ENCODE measurements at regions not wholly inside any gene's neighbourhood (a gene's known extent, or its start where the extent isn't known, plus 50 kb on each side); places are given as distances from the start of the nearest gene placed in this dataset.
"Not testable (repeated sequence)": the region's sequence is repeated elsewhere in the genome, so short reads cannot be mapped to it uniquely, and the experiment has no call there.

GRCh38 chr2:58770846-58771245, 529.7 kb upstream of the FANCL start:
- no peak for DNase-seq

DNA sequence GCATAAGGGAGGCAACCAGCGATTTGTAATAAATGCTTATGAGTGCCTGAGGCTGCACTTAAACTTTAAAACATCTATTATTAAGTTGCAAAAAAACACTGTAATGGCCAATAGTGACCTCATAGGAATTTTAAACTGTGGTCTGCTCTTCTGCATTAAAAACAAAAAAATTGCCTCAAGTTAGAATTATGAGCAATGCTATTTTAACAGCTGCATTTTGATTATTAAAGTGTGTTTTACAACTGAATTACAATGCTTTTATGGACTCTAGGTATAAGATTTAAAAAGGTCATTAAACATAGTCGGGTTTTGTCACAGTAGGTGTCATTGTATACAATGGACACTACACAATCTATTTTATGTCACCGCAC, 528.7 kb upstream of the FANCL start:
- DNase-seq = no peak

DNA sequence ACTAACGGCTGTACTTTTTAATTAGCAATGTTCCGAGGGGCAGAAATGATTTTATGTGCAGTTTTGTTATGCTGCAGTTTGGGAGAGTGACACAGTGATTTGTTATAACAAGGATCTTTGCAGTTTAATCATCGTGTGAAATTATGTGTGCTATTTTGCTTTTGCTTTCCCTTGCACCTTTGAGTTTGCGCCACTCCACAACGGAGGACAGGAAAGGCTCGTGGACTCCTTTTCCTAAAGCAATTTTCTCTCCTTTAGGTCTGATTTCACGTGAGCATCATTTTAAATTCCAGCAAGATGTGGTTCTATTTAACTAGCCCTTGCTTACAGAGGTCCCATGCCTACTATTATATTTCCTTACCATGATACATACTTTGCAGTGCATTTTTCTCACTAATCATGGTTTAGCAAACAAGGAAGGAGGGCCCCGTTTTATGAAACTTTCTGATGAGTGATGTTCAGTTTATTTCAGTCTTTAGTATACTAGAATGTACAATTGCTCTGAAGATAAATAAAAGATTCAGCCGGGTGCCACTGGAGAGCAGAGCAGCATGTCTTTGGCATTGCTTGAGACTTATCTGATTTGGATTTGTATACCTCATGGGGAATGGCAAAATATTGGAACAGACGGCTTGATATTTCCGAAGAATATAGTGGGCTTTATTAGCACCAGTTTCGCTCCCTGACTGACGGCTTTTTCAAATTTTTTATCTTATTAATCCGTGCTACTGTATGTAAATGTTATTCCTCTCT, 528.2 kb upstream of the FANCL start:
- no peak for DNase-seq

GRCh38 chr2:58768715-58769080, 527.6 kb upstream of the FANCL start:
- DNase-seq = no peak

GRCh38 chr2:58767828-58768714, 526.9 kb upstream of the FANCL start:
- no peak for DNase-seq

DNA sequence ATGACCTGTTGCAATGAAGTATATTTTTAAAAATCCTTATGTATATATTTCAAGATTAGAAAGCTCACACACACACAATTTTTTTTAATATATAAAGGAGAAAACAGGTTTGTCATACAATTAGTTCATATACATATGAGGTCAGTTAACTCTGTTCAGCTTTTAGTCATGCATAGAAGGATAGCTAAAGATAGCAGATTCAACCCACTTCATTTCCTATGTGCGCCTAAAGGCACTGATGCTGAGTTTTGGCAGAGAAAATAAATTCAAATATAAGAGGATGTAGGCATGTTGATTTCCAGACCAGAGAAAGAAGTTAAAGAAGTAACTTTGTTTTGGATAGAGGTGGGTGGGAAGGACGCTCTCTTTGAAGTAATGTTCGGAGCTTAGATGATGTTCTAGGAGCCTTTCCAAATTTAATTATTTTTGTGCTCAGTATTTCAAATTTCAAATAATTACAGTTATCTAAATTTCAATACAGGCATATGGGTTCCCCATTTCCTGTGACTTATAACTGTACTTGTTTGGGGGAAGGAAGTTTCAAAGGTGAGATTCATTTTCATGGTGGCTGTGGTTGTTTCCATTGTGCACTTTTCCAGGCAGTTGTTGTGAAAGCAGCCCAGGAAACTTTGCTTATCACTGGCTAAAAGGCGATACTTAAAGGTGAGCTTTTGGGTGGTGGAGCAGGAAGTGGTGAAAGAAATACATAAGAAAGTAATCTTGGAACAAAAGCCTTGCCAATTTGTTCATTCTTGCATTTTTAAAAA, 523.4 kb upstream of the FANCL start:
- no peak for DNase-seq

DNA sequence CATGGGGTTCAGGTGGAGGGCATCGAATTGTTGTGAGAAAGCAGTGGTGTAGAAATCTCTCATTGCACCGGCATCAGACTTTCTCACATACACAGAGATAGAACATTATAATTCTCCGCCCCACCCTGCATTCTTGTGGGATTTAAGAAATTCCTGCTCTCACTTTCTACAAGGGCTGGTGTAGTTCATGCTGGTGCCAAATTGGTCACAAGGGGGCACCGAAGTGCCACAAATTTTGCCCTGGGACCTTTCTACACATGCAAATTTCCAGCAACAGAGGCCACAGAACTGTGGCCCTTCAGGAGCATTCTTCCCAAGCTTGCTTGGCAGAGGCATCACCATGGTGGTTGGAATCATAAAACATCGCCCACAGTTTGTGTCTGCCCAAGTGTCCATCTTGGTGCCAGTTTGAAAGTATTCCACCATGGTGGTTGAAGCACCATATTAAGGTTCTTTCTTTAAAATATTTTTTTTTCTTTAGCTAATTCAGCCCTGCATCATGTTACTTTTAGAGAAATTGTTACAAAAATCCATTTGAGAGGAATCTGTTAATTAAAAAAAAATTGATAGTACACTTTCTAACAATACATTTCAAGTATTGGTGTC, 521.2 kb upstream of the FANCL start:
- DNase-seq = peak in 1 of 2 donors; percentile 17

- DNase-seq = no peak
Observed at GRCh38 chr2:58757971-58758370, 516.8 kb upstream of the FANCL start.

DNA sequence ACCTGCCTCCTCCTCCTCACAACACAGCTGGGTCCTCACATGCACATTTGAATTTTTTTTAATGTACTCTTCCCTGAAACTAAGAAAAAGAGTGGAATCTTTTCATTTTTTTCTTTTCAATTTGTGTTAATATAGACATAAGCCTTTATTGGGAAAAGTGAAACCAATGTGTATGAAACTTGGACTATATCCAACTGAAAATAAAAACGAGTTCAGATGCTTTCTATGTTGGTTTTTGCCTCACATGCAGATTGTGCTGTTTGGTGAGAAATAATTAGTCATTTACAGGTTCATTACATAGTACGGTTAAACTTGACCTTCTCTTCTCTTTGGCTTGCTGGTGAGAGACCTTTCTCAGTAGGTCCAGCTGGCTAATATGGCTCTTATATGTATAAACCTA, 515.2 kb upstream of the FANCL start:
- DNase-seq = no peak

DNA sequence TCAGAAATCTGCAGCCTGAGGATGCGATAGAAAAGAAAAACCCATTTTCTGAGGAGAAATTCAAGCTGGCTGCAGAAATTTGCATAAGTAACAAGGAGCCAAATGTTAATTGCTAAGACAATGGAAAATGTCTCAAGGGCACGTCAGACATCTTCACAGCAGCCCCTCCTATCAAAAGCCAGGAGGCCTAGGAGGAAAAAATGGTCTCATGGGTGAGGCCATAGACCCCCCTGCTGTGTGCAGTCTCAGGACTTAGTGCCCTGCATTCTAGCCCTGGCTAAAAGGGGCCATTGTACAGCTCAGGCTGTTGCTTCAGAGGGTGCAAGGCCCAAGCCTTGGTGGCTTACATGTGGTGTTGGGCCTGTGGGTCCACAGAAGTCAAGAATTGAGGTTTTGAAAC, 511.4 kb upstream of the FANCL start:
- not testable (repeated sequence) for DNase-seq

GRCh38 chr2:58751676-58752075, 510.6 kb upstream of the FANCL start:
- not testable (repeated sequence) for DNase-seq

DNA sequence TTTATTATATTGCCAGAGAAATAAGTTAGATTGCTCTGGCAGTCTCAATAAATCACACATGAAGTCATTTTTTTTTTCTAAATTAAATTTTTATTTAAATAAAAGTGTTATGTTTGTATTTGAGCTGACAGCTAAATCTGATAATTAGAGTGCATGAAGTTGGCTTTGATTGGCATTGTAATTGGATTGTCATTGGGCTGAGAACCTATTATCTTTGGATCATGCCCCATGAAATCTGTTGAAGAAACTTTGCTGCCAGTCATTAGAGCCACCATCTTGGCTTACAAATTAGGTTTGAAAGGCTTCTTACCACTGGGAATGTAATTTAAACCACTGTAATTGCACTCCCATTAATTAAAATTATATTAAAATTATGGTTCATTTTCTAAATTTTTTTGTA, 507.9 kb upstream of the FANCL start:
- DNase-seq = no peak

GRCh38 chr2:58745334-58745733, 504.2 kb upstream of the FANCL start:
- DNase-seq = not testable (repeated sequence)

DNA sequence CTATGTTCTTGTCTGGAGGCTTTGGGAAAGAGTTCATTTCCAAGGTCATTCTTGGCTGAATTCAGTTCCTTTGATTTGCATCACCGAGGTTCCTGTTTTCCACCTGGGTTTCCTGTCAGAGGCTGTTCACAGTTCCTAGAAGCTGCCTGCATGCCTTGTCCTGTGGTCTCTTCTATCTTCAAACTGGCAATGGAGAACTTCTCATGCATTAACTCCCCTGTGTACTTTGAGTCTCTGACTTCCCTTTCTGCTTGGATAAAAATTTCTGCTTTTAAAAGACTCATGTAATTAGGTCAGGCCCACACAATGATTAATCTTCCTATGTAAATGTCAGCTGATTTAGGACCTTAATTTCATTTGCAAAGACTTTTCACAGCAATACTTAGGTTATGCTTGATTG, 499.3 kb upstream of the FANCL start:
- DNase-seq = no peak

- no peak for DNase-seq
Observed at GRCh38 chr2:58739033-58739432, 497.9 kb upstream of the FANCL start.

DNA sequence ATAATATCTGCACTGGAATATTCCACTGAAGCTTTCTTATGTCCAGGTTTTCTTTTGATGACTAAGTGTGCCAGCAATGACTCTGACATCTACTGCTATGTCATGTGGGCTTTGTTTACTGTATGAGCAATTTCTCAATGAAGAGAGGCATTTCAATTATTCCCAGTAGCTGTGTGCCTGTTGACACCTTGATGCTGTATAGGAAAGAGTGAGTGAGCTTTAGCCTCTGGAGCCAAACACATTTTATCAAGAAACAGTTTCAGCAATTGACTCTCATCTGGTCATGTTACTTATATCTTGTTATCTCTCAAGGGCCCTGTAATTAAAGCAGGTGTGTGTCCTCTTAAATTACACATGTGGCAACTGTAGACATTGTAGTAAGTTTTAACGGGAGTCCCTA, 493.2 kb upstream of the FANCL start:
- no peak for DNase-seq

GRCh38 chr2:58732999-58733398, 491.9 kb upstream of the FANCL start:
- DNase-seq = no peak

- no peak for DNase-seq
Observed at GRCh38 chr2:58731488-58731869, 490.4 kb upstream of the FANCL start.

DNA sequence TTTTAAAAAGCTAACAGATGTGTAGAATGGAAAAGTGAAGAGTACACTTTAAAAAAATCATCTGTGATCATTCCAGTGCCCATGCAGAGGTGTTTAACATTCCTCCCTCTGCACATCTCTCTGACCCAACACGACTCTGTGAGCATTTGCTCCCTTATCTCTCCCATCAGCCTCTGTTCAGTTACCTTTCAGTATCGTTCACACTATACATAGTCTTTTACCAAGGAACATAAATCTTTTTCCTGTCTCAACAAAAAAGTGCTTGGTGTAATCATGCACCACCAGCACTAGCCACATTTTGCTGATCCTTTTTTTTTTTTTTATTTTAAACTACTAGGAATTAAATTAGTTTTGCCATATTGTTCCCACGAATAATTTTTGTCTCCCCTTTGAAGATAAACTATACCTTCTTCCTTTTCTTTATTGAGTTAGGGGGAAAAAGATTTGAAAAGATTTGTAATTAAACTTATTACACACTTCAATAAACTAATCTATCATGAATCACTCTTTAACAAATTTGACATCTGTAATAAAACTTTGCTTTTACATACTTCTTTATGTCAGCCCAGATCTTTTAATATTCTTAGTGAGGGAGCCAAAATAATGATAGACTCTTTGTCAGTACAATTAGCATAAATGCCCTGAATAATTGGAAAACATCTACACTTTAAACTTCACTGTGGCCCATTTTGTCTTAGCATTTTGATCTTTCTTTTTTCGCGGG, 489.8 kb upstream of the FANCL start:
- DNase-seq = no peak

DNA sequence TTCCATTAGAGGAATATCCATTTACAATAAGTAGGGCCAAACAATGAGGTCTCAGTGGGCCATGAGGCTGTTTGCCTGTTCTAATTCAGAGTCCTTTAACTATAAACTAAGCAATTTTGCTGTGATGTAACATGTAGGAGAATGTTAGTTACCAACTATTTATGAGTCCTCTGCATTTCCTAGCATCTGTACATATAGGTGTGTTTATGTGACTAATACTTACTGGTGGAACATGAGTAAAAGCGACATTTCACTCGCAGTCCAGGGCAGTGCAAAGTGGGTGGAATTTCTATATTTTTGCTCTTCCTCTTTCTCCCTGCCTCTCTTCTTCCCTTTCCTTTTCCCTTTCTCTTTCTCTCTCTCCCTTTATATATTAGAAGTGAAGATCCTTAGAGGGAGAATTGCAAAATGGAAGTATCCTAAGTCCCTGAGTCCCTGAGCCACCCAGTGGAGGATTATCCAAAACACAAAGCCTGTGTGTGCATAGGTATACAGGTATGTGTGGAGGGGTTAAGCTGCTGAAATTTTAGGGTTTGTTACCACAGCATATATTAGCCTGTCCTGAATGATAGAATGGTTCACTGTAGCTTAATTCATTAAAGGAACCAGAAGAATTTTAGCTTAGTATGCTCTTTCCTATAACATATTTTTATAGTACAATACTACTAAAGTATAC, 487.0 kb upstream of the FANCL start:
- DNase-seq = no peak

GRCh38 chr2:58721912-58722591, 480.9 kb upstream of the FANCL start:
- no peak for DNase-seq
